Natural killer cell (primary cell): ENCODE measurements at regions not wholly inside any gene's neighbourhood (a gene's known extent, or its start where the extent isn't known, plus 50 kb on each side); places are given as distances from the start of the nearest gene placed in this dataset.
"Not testable (repeated sequence)": the region's sequence is repeated elsewhere in the genome, so short reads cannot be mapped to it uniquely, and the experiment has no call there.

Experiments used
- ATAC-seq, 3 donors: fragments of 150-1000 bp in 2 of 3; fragments of 200-7000 bp in 1 of 3; cut with Tn5 transposase; 1 replicate in 1 of 3; 2 replicates in 2 of 3; pipeline ENCODE4 v1.10.0; 2021; ENCODE audit warnings: mild to moderate bottlenecking in 2 of 3, moderate library complexity in 2 of 3
- DNase-seq, 2 donors: peaks; one replicate each; pipeline versions ENCODE4 v3.0.0 to v3.0.0-alpha.2; 2013 to 2021; ENCODE audit warnings: mixed read lengths in 1 of 2
- H3K27ac ChIP-seq: one replicate; pipeline ENCODE4 v1.5.1; 2013; ENCODE audit warnings: mild to moderate bottlenecking, low read length
- H3K27me3 ChIP-seq: one replicate; pipeline ENCODE4 v1.6.1; 2013; ENCODE audit warnings: low read length; ENCODE audit not compliant: control insufficient read depth, insufficient read depth
- H3K36me3 ChIP-seq: one replicate; pipeline ENCODE4 v1.6.1; 2013; ENCODE audit warnings: low read length; ENCODE audit not compliant: control insufficient read depth, insufficient read depth
- H3K4me1 ChIP-seq: one replicate; pipeline ENCODE4 v1.6.1; 2013; ENCODE audit warnings: low read length; ENCODE audit not compliant: control insufficient read depth, insufficient read depth
- H3K4me3 ChIP-seq: one replicate; pipeline ENCODE4 v1.5.1; 2013; ENCODE audit warnings: low read length
- H3K9me3 ChIP-seq: one replicate; pipeline ENCODE4 v1.6.1; 2013; ENCODE audit warnings: low read length; ENCODE audit not compliant: control insufficient read depth, insufficient read depth
- H3K27ac Mint-ChIP-seq, 2 donors: one replicate each; pipeline ENCODE4 v1.8.0; 2022; ENCODE audit warnings: mild to moderate bottlenecking in 2 of 2, mixed read lengths in 2 of 2, moderate library complexity in 1 of 2
- H3K27me3 Mint-ChIP-seq, 2 donors: one replicate each; pipeline ENCODE4 v1.8.0; 2022; ENCODE audit warnings: low read depth in 2 of 2, mixed read lengths in 2 of 2
- H3K36me3 Mint-ChIP-seq: one replicate; pipeline ENCODE4 v1.8.0; 2022; ENCODE audit warnings: mixed read lengths
- H3K4me1 Mint-ChIP-seq, 2 donors: one replicate each; pipeline ENCODE4 v1.8.0; 2022; ENCODE audit warnings: mixed read lengths in 2 of 2
- H3K4me3 Mint-ChIP-seq: one replicate; pipeline ENCODE4 v1.8.0; 2022; ENCODE audit warnings: mild to moderate bottlenecking, moderate library complexity, mixed read lengths
- H3K9me3 Mint-ChIP-seq, 2 donors: one replicate each; pipeline ENCODE4 v1.8.0; 2022; ENCODE audit warnings: mixed read lengths in 2 of 2
- WGBS: methylation state at CpG from one replicate; pipeline ENCODE4 v1.1.7; 2013; ENCODE audit warnings: missing lambda C conversion rate; ENCODE audit not compliant: insufficient coverage; 5-methylcytosine and 5-hydroxymethylcytosine counted together
- intact Hi-C: fragments of 100-400 bp; cut with micrococcal nuclease; formaldehyde crosslinking; loops from one replicate; pipeline ENCODE4 v1.14.2; 2022
- TF ChIP-seq, protein P1 (sequence below): fragments of 200-600 bp; IDR thresholded peaks from one replicate; pipeline ENCODE4 v1.8.0; 2022; ENCODE audit warnings: antibody characterized with exemption

DNA sequence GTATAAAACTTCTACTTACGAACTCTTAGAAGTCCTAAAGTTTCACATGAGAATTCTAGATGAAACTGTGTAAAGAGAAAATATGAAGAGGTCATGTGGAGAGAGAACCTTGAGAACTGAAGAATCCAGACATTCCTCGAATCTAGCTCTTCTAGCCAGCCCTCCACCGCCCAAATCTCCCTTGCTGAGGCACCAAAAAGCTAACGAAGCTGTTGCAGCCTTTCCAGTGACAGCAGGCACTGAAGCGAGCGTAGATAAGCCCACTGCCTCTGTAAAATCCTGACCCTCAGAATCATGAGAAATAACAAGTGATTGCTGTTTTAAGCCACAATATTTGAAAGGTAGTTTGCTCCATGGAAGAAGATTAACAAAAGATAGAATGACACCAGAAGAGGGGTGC, 134.0 kb downstream of the GOLGA6L6 start:
- Mint-ChIP-seq H3K4me3 (no peak overlapping the region), H3K9me3 (peaks cover 0 to 5% of the 10 kb centered on the region in 2 donors), H3K27me3 (no peaks in the 10 kb centered on the region), H3K27ac (no peak overlapping the region), H3K36me3 (no peaks in the 10 kb centered on the region), H3K4me1 (no peaks in the 10 kb centered on the region)
- Histone ChIP-seq H3K27me3 (no peaks in the 10 kb centered on the region), H3K27ac (no peak overlapping the region), H3K9me3 (no peaks in the 10 kb centered on the region), H3K36me3 (no peaks in the 10 kb centered on the region), H3K4me3 (no peak overlapping the region), H3K4me1 (no peaks in the 10 kb centered on the region)
- intact Hi-C loops = loop anchor here (5.0 to 10.0 kb wide), 2 partner anchors 63 to 125 kb away; no protein-coding TSS in a partner anchor
- TF ChIP-seq, protein P1, sequence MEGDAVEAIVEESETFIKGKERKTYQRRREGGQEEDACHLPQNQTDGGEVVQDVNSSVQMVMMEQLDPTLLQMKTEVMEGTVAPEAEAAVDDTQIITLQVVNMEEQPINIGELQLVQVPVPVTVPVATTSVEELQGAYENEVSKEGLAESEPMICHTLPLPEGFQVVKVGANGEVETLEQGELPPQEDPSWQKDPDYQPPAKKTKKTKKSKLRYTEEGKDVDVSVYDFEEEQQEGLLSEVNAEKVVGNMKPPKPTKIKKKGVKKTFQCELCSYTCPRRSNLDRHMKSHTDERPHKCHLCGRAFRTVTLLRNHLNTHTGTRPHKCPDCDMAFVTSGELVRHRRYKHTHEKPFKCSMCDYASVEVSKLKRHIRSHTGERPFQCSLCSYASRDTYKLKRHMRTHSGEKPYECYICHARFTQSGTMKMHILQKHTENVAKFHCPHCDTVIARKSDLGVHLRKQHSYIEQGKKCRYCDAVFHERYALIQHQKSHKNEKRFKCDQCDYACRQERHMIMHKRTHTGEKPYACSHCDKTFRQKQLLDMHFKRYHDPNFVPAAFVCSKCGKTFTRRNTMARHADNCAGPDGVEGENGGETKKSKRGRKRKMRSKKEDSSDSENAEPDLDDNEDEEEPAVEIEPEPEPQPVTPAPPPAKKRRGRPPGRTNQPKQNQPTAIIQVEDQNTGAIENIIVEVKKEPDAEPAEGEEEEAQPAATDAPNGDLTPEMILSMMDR = no peak
- ATAC-seq (no peak), DNase-seq (no peak)
- 81% methylated on average over 6 of the region's 6 CpGs for WGBS

DNA sequence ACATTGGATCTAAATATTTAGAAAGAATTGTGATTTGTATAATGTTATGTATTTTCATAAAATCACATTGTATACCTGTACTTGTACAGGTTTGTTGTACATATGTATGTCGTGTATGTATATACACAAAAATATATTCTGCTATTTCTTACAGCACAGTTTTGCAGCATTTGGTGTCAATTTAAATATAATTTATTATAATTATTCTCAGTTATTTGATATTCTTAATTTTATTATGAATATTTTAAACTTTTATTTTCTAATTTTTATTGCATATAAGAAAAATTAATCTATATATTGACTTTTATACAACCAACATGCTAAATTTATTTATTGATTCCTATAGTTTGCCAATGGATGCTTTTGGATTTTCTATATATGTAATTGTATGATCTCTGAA, 137.0 kb downstream of the GOLGA6L6 start:
- not testable (repeated sequence) for H3K9me3 Mint-ChIP-seq, DNase-seq, H3K4me3 ChIP-seq, H3K27ac Mint-ChIP-seq, H3K27me3 Mint-ChIP-seq, H3K4me3 Mint-ChIP-seq, H3K4me1 ChIP-seq, H3K27me3 ChIP-seq, H3K36me3 Mint-ChIP-seq, H3K27ac ChIP-seq, H3K9me3 ChIP-seq, H3K36me3 ChIP-seq, ATAC-seq, H3K4me1 Mint-ChIP-seq
- intact Hi-C loops = loop anchor here (10.0 kb wide), 1 partner anchor 60 kb away; no protein-coding TSS in a partner anchor
- no CpG with 5 or more reads among the region's 1 CpG for WGBS

DNA sequence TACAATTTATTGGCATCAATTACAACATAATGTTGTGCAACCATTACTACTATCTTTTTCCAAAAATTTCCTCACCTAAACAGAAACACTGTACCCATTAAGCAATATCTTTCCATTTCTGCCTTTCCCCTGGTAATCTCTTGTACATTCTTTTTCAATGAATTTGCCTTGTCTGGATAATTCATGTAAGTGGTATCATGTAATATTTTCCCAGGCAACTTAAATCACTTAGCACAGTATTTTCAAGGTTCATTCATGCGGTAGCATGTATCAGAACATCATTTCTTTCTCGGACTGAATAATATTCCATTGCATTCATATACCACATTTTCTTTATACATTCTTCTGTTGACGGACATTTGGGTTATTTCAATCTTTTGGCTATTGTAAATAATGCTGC, 139.0 kb downstream of the GOLGA6L6 start:
- intact Hi-C loops = loop anchor here (10.0 kb wide), 1 partner anchor 58 kb away; no protein-coding TSS in a partner anchor
- not testable (repeated sequence) for H3K9me3 ChIP-seq, DNase-seq, H3K4me1 ChIP-seq, H3K4me3 Mint-ChIP-seq, H3K9me3 Mint-ChIP-seq, H3K27ac ChIP-seq, H3K27me3 ChIP-seq, H3K27ac Mint-ChIP-seq, H3K4me1 Mint-ChIP-seq, H3K27me3 Mint-ChIP-seq, H3K36me3 Mint-ChIP-seq, ATAC-seq, H3K36me3 ChIP-seq, H3K4me3 ChIP-seq
- 95% methylated on average over 2 of the region's 3 CpGs for WGBS

DNA sequence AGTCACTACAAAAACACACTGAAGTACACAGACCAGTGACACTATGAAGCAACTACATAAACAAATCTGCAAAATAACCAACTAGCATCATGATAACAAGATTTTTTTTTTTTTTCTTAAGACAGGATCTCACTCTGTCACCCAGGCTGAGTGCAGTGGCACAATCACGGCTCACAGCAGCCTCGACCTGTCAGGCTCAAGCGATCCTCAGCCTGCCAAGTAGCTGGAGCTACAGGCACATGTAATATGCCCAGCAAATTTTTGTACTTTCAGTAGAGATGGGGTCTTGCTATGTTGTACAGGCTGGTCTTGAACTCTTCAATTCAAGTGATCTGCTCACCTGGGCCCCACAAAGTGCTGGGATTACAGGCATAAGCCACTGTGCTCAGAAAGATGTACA, 140.5 kb downstream of the GOLGA6L6 start:
- DNase-seq, H3K27ac Mint-ChIP-seq, H3K36me3 Mint-ChIP-seq, H3K4me1 ChIP-seq, ATAC-seq, H3K27me3 ChIP-seq, H3K9me3 ChIP-seq, H3K4me3 Mint-ChIP-seq, H3K36me3 ChIP-seq, H3K27ac ChIP-seq, H3K9me3 Mint-ChIP-seq, H3K4me3 ChIP-seq, H3K4me1 Mint-ChIP-seq, H3K27me3 Mint-ChIP-seq: not testable (repeated sequence)
- WGBS = 89% methylated on average over 3 of the region's 3 CpGs
- intact Hi-C loops = loop anchor here (10.0 kb wide), 1 partner anchor 56 kb away; no protein-coding TSS in a partner anchor

DNA sequence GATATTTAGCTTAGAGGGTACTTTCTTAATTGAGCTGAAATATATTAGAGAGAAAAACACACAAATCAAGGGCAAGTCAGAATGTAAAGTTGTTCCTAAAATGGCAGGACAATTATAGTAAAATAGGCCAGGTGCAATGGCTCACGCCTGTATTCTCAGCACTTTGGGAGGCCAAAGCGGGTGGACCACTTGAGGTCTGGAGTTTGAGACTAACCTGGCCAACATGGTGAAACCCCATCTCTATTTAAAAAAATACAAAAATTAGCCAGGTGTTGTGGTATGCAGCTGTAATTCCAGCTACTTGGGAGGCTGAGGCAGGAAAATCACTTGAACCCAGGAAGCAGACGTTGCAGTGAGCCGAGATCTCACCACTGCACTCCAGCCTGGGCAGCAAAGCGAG, 142.9 kb downstream of the GOLGA6L6 start:
- intact Hi-C loops, H3K4me1 ChIP-seq, ATAC-seq, H3K36me3 ChIP-seq, H3K9me3 ChIP-seq, H3K4me1 Mint-ChIP-seq, H3K4me3 Mint-ChIP-seq, H3K27ac ChIP-seq, H3K27me3 Mint-ChIP-seq, H3K27me3 ChIP-seq, H3K36me3 Mint-ChIP-seq, H3K27ac Mint-ChIP-seq, DNase-seq, H3K4me3 ChIP-seq, H3K9me3 Mint-ChIP-seq: not testable (repeated sequence)
- 83% methylated on average over 3 of the region's 5 CpGs for WGBS

DNA sequence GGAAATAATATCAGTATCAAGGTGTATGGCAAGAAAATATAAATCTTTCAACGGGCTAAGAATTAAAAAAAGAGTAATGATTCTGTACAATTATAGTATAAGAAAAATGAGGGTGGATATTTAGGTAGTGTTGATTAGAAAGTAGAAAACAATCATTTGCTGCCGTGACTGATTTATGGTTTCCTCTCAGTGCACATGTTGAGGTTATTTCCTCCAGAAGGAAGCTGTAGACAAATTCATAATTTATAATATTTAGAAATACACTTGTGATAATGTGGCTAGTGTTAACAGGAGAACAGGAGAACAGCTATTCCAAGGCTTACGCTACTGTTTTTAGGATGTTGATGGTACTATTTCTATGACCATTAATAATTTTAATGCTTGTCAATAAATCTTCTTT, 153.4 kb downstream of the GOLGA6L6 start:
- H3K4me3 ChIP-seq, H3K4me1 ChIP-seq, H3K27ac ChIP-seq, H3K9me3 ChIP-seq, H3K36me3 Mint-ChIP-seq, H3K27ac Mint-ChIP-seq, H3K36me3 ChIP-seq, H3K27me3 ChIP-seq, H3K9me3 Mint-ChIP-seq, H3K4me3 Mint-ChIP-seq, H3K27me3 Mint-ChIP-seq, intact Hi-C loops, ATAC-seq, H3K4me1 Mint-ChIP-seq, DNase-seq: not testable (repeated sequence)
- 20% methylated on average over 1 of the region's 3 CpGs for WGBS
